ENCODE measurements at regions not wholly inside any gene's neighbourhood (a gene's known extent, or its start where the extent isn't known, plus 50 kb on each side); places are given as distances from the start of the nearest gene placed in this dataset.
"Not testable (repeated sequence)": the region's sequence is repeated elsewhere in the genome, so short reads cannot be mapped to it uniquely, and the experiment has no call there.

DNA sequence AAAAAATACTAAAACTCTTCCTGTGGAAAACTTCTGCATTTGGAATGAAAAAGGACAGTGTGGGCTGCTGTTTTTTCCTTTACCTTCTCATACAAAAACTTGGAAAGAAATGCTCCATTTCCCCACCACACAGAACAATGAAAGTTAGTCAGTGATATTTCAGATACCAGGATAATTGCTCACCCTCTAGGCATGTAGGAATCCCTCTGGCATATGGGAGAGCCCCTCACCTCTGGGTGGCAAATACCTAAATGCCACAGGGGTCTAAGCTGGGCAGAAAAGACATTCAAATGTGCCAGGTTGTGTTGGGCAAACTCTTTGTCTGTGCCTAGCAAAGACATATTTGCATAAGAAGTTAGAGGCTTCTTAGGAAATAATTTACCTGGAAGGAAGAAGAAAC is 560.3 kb upstream of the NR2F2 start:
- DNase-seq (no peak), ATAC-seq (no peak)
- H3K4me1 Mint-ChIP-seq = no peaks in the 10 kb centered on the region
- no peak overlapping the region for H3K4me3 Mint-ChIP-seq
- no peak overlapping the region for H3K27ac Mint-ChIP-seq
- no peaks in the 10 kb centered on the region for H3K36me3 Mint-ChIP-seq (ENCODE audit: low read depth)
- H3K9me3 Mint-ChIP-seq = no peaks in the 10 kb centered on the region
- H3K27me3 Mint-ChIP-seq = peaks cover 3% of the 10 kb centered on the region

GRCh38 chr15:95772982-95773381 is 557.5 kb upstream of the NR2F2 start:
- no peak for DNase-seq
- no peak for ATAC-seq
- no peak overlapping the region for H3K4me3 Mint-ChIP-seq
- H3K27me3 Mint-ChIP-seq = peaks cover 3% of the 10 kb centered on the region
- H3K4me1 Mint-ChIP-seq = no peaks in the 10 kb centered on the region
- no peaks in the 10 kb centered on the region for H3K9me3 Mint-ChIP-seq
- H3K27ac Mint-ChIP-seq = no peak overlapping the region
- H3K36me3 Mint-ChIP-seq (ENCODE audit: low read depth) = no peaks in the 10 kb centered on the region

DNA sequence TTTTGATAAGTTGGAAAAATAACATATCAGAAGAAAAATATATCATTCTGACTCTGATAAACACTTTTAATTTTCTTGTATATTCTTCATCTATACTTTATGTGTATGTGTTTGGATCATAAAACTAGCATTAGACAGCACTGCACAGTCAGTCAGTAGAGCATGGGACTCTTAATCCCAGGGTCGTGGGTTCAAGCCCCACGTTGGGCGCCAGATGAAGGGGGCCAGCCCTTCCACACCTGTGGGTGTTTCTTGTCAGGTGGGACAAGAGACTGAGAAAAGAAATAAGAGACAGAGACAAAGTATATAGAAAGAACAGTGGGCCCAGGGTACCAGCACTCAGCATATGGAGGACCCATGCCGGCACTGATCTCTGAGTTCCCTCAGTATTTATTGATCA is 546.0 kb upstream of the NR2F2 start:
- DNase-seq (no peak), ATAC-seq (no peak)
- Mint-ChIP-seq H3K27me3 (peaks cover 2% of the 10 kb centered on the region), H3K9me3 (peaks cover 48% of the 10 kb centered on the region), H3K36me3 (ENCODE audit: low read depth) (peaks cover 4% of the 10 kb centered on the region), H3K27ac (no peak overlapping the region), H3K4me3 (no peak overlapping the region), H3K4me1 (no peaks in the 10 kb centered on the region)

DNA sequence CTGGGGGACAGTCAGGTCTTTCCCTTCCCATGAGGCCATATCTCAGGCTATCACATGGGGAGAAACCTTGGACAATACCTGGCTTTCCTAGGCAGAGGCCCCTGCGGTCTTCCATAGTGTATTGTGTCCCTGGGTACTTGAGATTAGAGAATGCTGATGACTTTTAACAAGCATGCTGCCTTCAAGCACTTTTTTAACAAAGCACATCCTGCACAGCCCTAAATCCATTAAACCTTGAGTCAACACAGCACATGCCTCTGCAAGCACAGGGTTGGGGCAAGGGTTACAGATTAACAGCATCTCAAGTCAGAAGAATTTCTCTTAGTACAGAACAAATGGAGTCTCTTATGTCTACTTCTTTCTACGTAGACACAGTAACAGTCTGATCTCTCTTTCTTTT is 545.2 kb upstream of the NR2F2 start:
- not testable (repeated sequence) for H3K27me3 Mint-ChIP-seq; H3K4me3 Mint-ChIP-seq; H3K27ac Mint-ChIP-seq; DNase-seq; ATAC-seq; H3K36me3 Mint-ChIP-seq (ENCODE audit: low read depth); H3K4me1 Mint-ChIP-seq
- peaks cover 48% of the 10 kb centered on the region for H3K9me3 Mint-ChIP-seq

- Mint-ChIP-seq H3K27me3 (no peaks in the 10 kb centered on the region), H3K9me3 (no peaks in the 10 kb centered on the region), H3K27ac (no peak overlapping the region), H3K36me3 (ENCODE audit: low read depth) (no peaks in the 10 kb centered on the region), H3K4me3 (no peak overlapping the region), H3K4me1 (no peaks in the 10 kb centered on the region)
- no peak for ATAC-seq
- DNase-seq = no peak
Observed at GRCh38 chr15:95793231-95793630, 537.3 kb upstream of the NR2F2 start.

DNA sequence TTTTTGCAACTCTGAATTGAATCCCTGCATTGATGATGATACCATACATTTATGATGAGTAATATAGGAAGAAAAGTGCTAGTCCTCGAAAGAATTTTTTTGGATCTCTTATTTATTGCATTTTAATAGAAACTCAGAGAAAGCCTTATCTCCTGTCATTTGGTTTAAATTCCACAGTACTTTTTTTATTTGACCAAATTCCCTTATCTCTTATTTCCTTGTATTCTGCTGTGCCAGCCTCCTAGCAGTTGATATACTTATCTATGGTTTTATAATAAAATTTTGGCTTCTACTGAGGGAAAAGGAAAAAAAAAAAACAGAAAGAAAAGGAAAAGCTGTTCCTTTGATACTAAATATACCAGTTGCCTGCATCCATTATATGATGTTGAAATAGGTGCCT is 535.1 kb upstream of the NR2F2 start:
- ATAC-seq (no peak), DNase-seq (no peak)
- H3K27ac Mint-ChIP-seq = no peak overlapping the region
- H3K4me1 Mint-ChIP-seq = no peaks in the 10 kb centered on the region
- no peaks in the 10 kb centered on the region for H3K27me3 Mint-ChIP-seq
- H3K9me3 Mint-ChIP-seq = no peaks in the 10 kb centered on the region
- H3K4me3 Mint-ChIP-seq = no peak overlapping the region
- H3K36me3 Mint-ChIP-seq (ENCODE audit: low read depth) = no peaks in the 10 kb centered on the region

DNA sequence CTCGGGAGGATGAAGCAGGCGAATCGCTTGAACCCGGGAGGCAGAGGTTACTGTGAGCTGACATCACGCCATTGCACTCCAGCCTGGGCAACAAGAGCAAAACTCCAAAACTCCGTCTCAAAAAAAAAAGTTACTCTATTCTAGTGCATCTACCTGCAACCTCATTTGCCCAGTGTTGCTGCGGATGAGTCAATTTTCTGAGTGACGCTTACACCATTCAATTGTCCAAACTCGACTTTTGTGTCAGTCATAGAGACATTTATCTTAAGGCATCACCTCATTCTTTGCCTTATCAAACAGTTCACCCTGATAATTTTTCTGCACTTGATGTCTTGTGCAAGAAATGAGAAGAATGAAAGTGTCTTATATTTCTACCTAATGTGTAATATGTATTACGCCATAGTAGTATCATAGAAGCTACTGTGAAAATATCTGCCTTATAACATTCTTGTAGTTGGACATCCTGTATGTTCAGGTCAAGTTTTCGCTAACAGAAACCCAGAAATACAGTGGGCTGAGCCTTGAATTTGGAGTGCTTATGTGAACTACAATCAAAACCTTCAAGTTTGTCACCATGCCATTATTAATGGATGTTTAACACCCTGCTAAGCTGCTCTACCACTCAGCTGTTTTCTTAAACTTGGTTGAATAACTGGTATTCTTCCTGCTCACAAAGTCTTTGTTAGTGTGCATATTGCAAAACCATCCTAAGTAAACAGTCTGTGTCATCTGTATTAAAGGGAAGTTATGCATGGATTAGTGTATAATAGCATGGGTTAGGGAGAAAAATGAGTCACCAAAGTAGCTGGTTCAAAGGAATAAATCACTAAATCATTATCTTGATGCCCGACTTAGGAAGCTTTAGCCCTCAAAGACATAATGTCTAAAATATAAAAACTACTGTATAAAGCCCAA is 531.0 kb upstream of the NR2F2 start:
- no peaks in the 10 kb centered on the region for H3K36me3 Mint-ChIP-seq (ENCODE audit: low read depth)
- no peaks in the 10 kb centered on the region for H3K27me3 Mint-ChIP-seq
- DNase-seq = no peak

DNA sequence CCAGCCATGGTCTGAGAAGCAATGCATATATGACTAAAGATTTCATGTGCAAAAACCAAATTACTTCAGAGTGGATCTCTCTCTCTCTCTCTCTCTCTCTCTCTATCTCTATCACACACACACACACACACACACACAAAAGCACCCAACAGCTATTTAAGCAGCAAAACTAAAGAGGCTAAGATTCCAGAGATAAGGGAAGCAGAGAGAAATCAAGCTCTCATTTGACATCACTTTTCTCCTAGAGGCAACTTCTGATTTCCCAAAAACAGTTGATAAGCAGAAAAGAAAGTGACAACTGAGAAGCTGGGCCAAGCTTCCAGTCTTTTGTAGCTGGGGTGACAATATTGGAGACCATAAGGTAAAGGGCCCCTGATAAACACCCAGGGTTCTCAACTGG is 526.0 kb upstream of the NR2F2 start:
- no peaks in the 10 kb centered on the region for H3K27me3 Mint-ChIP-seq
- ATAC-seq (no peak), DNase-seq (no peak)
- H3K27ac Mint-ChIP-seq = no peak overlapping the region
- peaks cover 4% of the 10 kb centered on the region for H3K36me3 Mint-ChIP-seq (ENCODE audit: low read depth)
- H3K4me1 Mint-ChIP-seq = peaks cover 2% of the 10 kb centered on the region
- H3K4me3 Mint-ChIP-seq = no peak overlapping the region
- peaks cover 13% of the 10 kb centered on the region for H3K9me3 Mint-ChIP-seq

More for the DNA sequence above, 531.0 kb upstream of the NR2F2 start:
- Mint-ChIP-seq H3K27ac (no peak overlapping the region), H3K9me3 (peaks cover 5% of the 10 kb centered on the region), H3K4me3 (no peak overlapping the region), H3K4me1 (peaks cover 2% of the 10 kb centered on the region)
- ATAC-seq = no peak

- ATAC-seq (no peak), DNase-seq (no peak)
- Mint-ChIP-seq H3K4me1 (no peaks in the 10 kb centered on the region), H3K9me3 (no peaks in the 10 kb centered on the region), H3K27me3 (peaks cover 3% of the 10 kb centered on the region), H3K27ac (no peak overlapping the region), H3K4me3 (no peak overlapping the region), H3K36me3 (ENCODE audit: low read depth) (no peaks in the 10 kb centered on the region)
Observed at GRCh38 chr15:95812491-95812890, 518.0 kb upstream of the NR2F2 start.

- no peaks in the 10 kb centered on the region for H3K36me3 Mint-ChIP-seq (ENCODE audit: low read depth)
- no peaks in the 10 kb centered on the region for H3K4me1 Mint-ChIP-seq
- ATAC-seq = no peak
Observed at GRCh38 chr15:95814908-95815307, 515.6 kb upstream of the NR2F2 start.

GRCh38 chr15:95816591-95816990 is 513.9 kb upstream of the NR2F2 start:
- no peak for DNase-seq
- H3K4me3 Mint-ChIP-seq = no peak overlapping the region
- H3K27ac Mint-ChIP-seq = no peak overlapping the region
- peaks cover 3% of the 10 kb centered on the region for H3K27me3 Mint-ChIP-seq
- H3K9me3 Mint-ChIP-seq = no peaks in the 10 kb centered on the region
- no peaks in the 10 kb centered on the region for H3K4me1 Mint-ChIP-seq
- H3K36me3 Mint-ChIP-seq (ENCODE audit: low read depth) = no peaks in the 10 kb centered on the region
- no peak for ATAC-seq

More at GRCh38 chr15:95814908-95815307, 515.6 kb upstream of the NR2F2 start:
- Mint-ChIP-seq H3K4me3 (no peak overlapping the region), H3K9me3 (no peaks in the 10 kb centered on the region), H3K27me3 (peaks cover 3% of the 10 kb centered on the region), H3K27ac (no peak overlapping the region)
- DNase-seq = no peak

DNA sequence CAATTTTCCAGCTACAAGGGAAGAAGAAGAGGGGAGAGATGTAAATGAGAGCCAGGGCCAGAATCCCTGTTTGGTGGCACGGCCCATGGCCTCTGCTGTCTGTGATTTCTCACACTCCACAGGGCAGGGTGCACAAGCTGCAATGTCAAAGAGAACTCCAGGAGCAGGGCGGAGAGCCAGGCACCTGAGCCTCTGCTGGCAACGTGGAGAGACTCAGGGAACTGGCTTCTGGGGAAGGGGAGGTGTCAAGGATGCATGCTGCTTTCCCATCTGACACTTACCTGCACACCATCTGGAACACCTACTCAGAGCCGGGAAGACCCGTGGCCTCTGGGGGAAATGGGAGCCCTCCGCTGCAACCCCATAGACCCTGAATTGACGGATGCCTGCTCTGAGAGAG is 507.5 kb upstream of the NR2F2 start:
- H3K4me1 Mint-ChIP-seq = no peaks in the 10 kb centered on the region
- no peaks in the 10 kb centered on the region for H3K9me3 Mint-ChIP-seq
- no peak overlapping the region for H3K4me3 Mint-ChIP-seq
- DNase-seq = no peak
- H3K27ac Mint-ChIP-seq = no peak overlapping the region
- no peaks in the 10 kb centered on the region for H3K36me3 Mint-ChIP-seq (ENCODE audit: low read depth)
- ATAC-seq = no peak
- no peaks in the 10 kb centered on the region for H3K27me3 Mint-ChIP-seq

DNA sequence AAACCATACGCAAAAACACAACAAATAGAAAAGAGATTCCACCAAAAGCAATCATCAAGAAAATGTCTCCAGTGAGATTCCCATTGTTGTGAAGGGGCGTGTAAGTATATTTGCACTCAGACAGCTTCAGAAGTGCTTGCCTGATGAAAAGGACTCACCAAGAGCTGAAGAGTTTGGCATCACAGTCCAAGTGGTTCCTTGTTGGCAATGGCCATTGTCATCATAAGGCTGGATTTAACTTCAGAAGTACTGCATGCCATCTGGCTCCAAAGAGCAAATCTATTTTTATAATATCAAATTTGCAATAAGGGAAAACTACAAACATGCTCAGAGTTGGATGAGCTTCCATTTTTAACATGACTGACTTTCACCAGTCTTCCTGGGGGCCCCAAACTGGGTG is 505.3 kb upstream of the NR2F2 start:
- H3K27ac Mint-ChIP-seq = no peak overlapping the region
- H3K4me3 Mint-ChIP-seq = no peak overlapping the region
- no peaks in the 10 kb centered on the region for H3K9me3 Mint-ChIP-seq
- DNase-seq (no peak), ATAC-seq (no peak)
- H3K27me3 Mint-ChIP-seq = no peaks in the 10 kb centered on the region
- no peaks in the 10 kb centered on the region for H3K36me3 Mint-ChIP-seq (ENCODE audit: low read depth)
- no peaks in the 10 kb centered on the region for H3K4me1 Mint-ChIP-seq

DNA sequence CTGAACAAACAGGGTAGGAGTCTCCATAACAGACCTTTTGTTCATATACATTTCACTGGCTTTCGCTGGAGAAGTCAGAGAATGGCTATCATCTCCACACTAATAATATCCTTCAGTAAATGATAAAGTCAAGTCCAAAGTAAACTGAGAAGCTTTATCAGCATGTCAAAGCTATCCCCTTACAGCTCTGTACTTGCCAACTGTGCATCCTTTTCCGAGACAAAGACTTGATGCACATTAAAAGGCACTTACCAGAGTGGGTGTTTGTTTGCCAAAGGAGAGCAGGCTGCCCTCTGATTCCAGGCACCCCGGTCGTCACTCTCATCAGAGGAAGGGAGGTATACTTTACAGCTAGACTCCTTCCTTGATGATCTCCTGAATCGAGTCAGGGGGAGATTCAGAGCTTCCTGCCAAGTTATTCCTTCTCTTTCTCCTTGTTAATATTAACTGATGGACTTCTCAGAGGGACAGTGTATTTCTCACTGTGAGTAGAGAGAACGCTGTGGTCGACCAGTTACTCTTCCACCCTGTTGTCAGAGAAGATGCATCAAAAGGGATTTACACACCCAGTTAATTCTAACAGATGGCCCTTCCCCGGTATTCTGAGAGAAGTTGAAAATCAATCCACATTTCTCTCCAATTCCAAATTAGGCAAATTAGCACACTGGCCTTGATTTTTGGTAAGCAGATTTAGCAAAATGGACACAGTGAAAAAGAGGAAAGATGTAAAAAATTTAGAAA is 504.7 kb upstream of the NR2F2 start:
- Mint-ChIP-seq H3K36me3 (ENCODE audit: low read depth) (no peaks in the 10 kb centered on the region), H3K27me3 (no peaks in the 10 kb centered on the region), H3K4me1 (no peaks in the 10 kb centered on the region), H3K9me3 (no peaks in the 10 kb centered on the region), H3K27ac (no peak overlapping the region), H3K4me3 (no peak overlapping the region)
- DNase-seq (no peak), ATAC-seq (no peak)

All from activated naive CD8-positive, alpha-beta T cell treated with anti-CD3 and anti-CD28 coated beads, Interleukin-2, amount 50 U/mL, for 24 hours (primary cell).